Sigmoid colon (tissue), 6 donors: ENCODE measurements at regions not wholly inside any gene's neighbourhood (a gene's known extent, or its start where the extent isn't known, plus 50 kb on each side); places are given as distances from the start of the nearest gene placed in this dataset.
"Not testable (repeated sequence)": the region's sequence is repeated elsewhere in the genome, so short reads cannot be mapped to it uniquely, and the experiment has no call there.

Experiments used
- DNase-seq: peaks from one replicate; pipeline ENCODE4 v3.0.0-alpha.2; 2019
- H3K27ac ChIP-seq, 4 donors: fragments of 200-600 bp; sonication (generic); one replicate each; pipeline ENCODE4 v1.5.1; 2016 to 2019; ENCODE audit warnings: mild to moderate bottlenecking in 1 of 4
- H3K27me3 ChIP-seq, 3 donors: fragments of 200-600 bp; sonication (generic); one replicate each; pipeline ENCODE4 v1.5.1; 2019; ENCODE audit warnings: mild to moderate bottlenecking in 1 of 3
- H3K36me3 ChIP-seq, 4 donors: fragments of 200-600 bp; sonication (generic); one replicate each; pipeline ENCODE4 v1.5.1; 2016 to 2019
- H3K4me1 ChIP-seq, 4 donors: fragments of 200-600 bp; sonication (generic); one replicate each; pipeline ENCODE4 v1.5.1; 2017 to 2019
- H3K4me3 ChIP-seq, 4 donors: fragments of 200-600 bp; sonication (generic); one replicate each; pipeline ENCODE4 v1.5.1; 2017 to 2019; ENCODE audit warnings: mild to moderate bottlenecking in 2 of 4, moderate library complexity in 1 of 4
- H3K9me3 ChIP-seq, 4 donors: fragments of 200-600 bp in 3 of 4; sonication (generic) in 3 of 4; one replicate each; pipeline versions ENCODE4 v1.5.1 to v1.6.1; 2013 to 2019
- CTCF ChIP-seq, 4 experiments: fragments of 450-650 bp in 3 of 4; fragments of 200-600 bp in 1 of 4; IDR thresholded peaks; one replicate each; pipeline ENCODE4 v1.5.1; 2016 to 2019; ENCODE audit warnings: antibody characterized with exemption in 4 of 4, mild to moderate bottlenecking in 3 of 4, moderate library complexity in 2 of 4
- EP300 ChIP-seq, 4 donors: sonication (generic); formaldehyde crosslinking; IDR thresholded peaks; one replicate each; pipeline ENCODE4 v1.6.1; 2017; ENCODE audit warnings: antibody characterized with exemption in 4 of 4
- POLR2A ChIP-seq, 2 donors: fragments of 450-650 bp; IDR thresholded peaks; one replicate each; pipeline ENCODE4 v1.6.1; 2016; ENCODE audit warnings: antibody characterized with exemption in 2 of 2, mild to moderate bottlenecking in 2 of 2, moderate library complexity in 2 of 2
- POLR2AphosphoS5 ChIP-seq, 4 donors: sonication (generic); formaldehyde crosslinking; IDR thresholded peaks; one replicate each; pipeline ENCODE4 v1.6.1; 2017; ENCODE audit warnings: antibody characterized with exemption in 4 of 4
- WGBS, 2 donors: extraction: QIAGEN DNeasy Blood & Tissue Kit; methylation state at CpG; one replicate each; pipeline ENCODE4 v1.1.7; 2013; 5-methylcytosine and 5-hydroxymethylcytosine counted together
- intact Hi-C: fragments of 100-400 bp; cut with DNase I; formaldehyde crosslinking; loops from one replicate; pipeline ENCODE4 v1.15.1; 2023
- donor health status: healthy with polysubstance abuse.
- donor health status: healthy.

DNA sequence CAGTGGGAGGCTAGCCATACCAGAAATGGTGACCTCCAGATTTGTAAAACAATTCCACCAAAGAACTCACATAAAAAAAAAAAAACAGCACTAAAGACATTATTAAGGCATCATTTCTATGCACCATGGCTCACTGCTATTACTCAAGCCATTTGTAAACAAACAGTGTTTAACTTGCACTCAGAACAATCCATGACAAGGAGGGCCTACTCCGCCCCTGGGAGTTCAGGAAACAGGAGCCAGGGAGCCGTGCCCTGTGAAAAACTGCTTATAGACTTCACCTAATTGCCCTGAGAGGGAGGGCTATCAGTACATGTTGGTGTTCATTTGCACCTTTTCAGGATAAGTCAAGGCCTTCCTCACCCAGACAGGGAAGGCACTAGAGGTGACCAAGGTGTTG, 103.2 kb downstream of the ZNF429 start:
- DNase-seq: no peak
- Histone ChIP-seq H3K36me3 (no peaks in the 10 kb centered on the region), H3K4me3 (no peak overlapping the region), H3K4me1 (peaks cover 0 to 21% (median 10%) of the 10 kb centered on the region in 4 donors), H3K27me3 (no peaks in the 10 kb centered on the region), H3K9me3 (no peaks in the 10 kb centered on the region), H3K27ac (peak overlapping the region in 1 of 4 donors; percentile 48)
- intact Hi-C loops: no loop called here
- TF ChIP-seq POLR2AphosphoS5 (IDR thresholded peaks at IDR 0.05) (no peak), POLR2A (IDR thresholded peaks at IDR 0.05) (no peak), CTCF (IDR thresholded peaks at IDR 0.05) (no peak), EP300 (IDR thresholded peaks at IDR 0.05) (no peak)
- WGBS, 2 donors: 57 to 67% methylated on average over 2 of the region's 2 CpGs

DNA sequence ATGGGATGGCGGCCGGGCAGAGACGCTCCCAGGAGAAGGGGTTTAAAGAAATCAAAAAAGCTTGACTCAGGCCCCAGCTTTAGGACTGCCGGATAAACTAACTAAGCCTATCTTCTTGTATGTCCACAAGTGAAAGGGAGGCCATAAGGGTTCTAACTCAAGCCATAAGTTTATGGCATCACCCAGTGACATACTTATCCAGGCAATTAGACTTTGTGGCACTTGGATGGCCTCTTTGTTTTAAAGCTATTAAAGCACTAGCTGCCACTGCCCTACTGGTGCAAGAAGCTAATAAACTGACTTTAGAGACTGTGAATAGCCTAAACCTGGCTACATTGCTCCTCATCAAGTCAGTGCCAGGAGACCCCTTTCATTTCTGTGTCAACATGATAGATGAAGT, 102.0 kb downstream of the ZNF429 start:
- intact Hi-C loops: no loop called here
- no peak for DNase-seq
- WGBS, 2 donors: 65 to 70% methylated on average over 4 of the region's 4 CpGs

GRCh38 chr19:21607011-21607410, 101.6 kb downstream of the ZNF429 start:
- H3K4me1 ChIP-seq: peaks cover 0 to 21% (median 12%) of the 10 kb centered on the region in 4 donors
- H3K27me3 ChIP-seq, intact Hi-C loops, H3K4me3 ChIP-seq, H3K9me3 ChIP-seq, H3K36me3 ChIP-seq, DNase-seq, H3K27ac ChIP-seq: not testable (repeated sequence)
- WGBS, 2 donors: 87 to 88% methylated on average over 26 to 27 of the region's 31 CpGs

More for the DNA sequence above, 102.0 kb downstream of the ZNF429 start:
- H3K4me1 ChIP-seq: peaks cover 0 to 21% (median 12%) of the 10 kb centered on the region in 4 donors
- no peaks in the 10 kb centered on the region for H3K36me3 ChIP-seq
- H3K27ac ChIP-seq: no peak overlapping the region
- H3K4me3 ChIP-seq: no peak overlapping the region
- H3K27me3 ChIP-seq: no peaks in the 10 kb centered on the region
- no peak for TF ChIP-seq CTCF (IDR thresholded peaks at IDR 0.05)
- no peak for TF ChIP-seq POLR2A (IDR thresholded peaks at IDR 0.05)
- TF ChIP-seq POLR2AphosphoS5 (IDR thresholded peaks at IDR 0.05): no peak
- TF ChIP-seq EP300 (IDR thresholded peaks at IDR 0.05): no peak
- H3K9me3 ChIP-seq: no peaks in the 10 kb centered on the region

DNA sequence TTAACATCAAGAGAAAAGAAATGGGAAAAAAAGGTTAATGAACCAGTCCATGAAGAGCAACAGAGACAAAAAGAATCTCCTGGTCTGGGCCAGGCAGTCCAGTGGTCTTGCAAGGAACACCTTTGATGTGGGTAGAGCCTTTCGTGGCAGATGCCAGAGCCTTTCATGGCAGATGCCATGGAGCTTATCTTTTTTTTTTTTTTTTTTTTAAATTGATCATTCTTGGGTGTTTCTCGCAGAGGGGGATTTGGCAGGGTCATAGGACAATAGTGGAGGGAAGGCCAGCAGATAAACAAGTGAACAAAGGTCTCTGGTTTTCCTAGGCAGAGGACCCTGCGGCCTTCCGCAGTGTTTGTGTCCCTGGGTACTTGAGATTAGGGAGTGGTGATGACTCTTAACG, 100.9 kb downstream of the ZNF429 start:
- H3K36me3 ChIP-seq, H3K27ac ChIP-seq, H3K9me3 ChIP-seq, DNase-seq, H3K27me3 ChIP-seq, intact Hi-C loops, H3K4me3 ChIP-seq: not testable (repeated sequence)
- 70 to 88% methylated on average over 2 of the region's 5 CpGs for WGBS, 2 donors
- H3K4me1 ChIP-seq: peaks cover 0 to 21% (median 12%) of the 10 kb centered on the region in 4 donors

GRCh38 chr19:21604951-21605476, 99.6 kb downstream of the ZNF429 start:
- H3K27me3 ChIP-seq: no peaks in the 10 kb centered on the region
- 49 to 66% methylated on average over 8 of the region's 8 CpGs for WGBS, 2 donors
- no peak for DNase-seq
- intact Hi-C loops: no loop called here
- no peaks in the 10 kb centered on the region for H3K9me3 ChIP-seq
- H3K36me3 ChIP-seq: no peaks in the 10 kb centered on the region
- TF ChIP-seq POLR2A (IDR thresholded peaks at IDR 0.05): no peak
- TF ChIP-seq POLR2AphosphoS5 (IDR thresholded peaks at IDR 0.05): no peak
- TF ChIP-seq EP300 (IDR thresholded peaks at IDR 0.05): no peak
- no peak for TF ChIP-seq CTCF (IDR thresholded peaks at IDR 0.05)
- H3K4me1 ChIP-seq: peaks cover 0 to 21% (median 12%) of the 10 kb centered on the region in 4 donors
- H3K27ac ChIP-seq: peak overlapping the region; percentile 65 to 84 (median 77)
- peak overlapping the region; percentile 26 to 51 (median 46) for H3K4me3 ChIP-seq
